Brain microvascular endothelial cell (primary cell): ENCODE measurements at regions not wholly inside any gene's neighbourhood (a gene's known extent, or its start where the extent isn't known, plus 50 kb on each side); places are given as distances from the start of the nearest gene placed in this dataset.

ENCODE experiments used
- DNase-seq: peaks from one replicate; pipeline ENCODE4 v3.0.0-alpha.2; 2020
- H3K27ac ChIP-seq: fragments of 250-450 bp; sonication (Bioruptor Pico); 2 replicates; pipeline ENCODE4 v1.5.1; 2020; ENCODE audit warnings: mild to moderate bottlenecking, moderate library complexity
- H3K27me3 ChIP-seq: fragments of 250-450 bp; sonication (Bioruptor Pico); replicated peaks from 2 replicates; pipeline ENCODE4 v1.5.1; 2020; ENCODE audit warnings: mild to moderate bottlenecking
- H3K36me3 ChIP-seq: fragments of 250-450 bp; sonication (Bioruptor Pico); replicated peaks from 2 replicates; pipeline ENCODE4 v1.5.1; 2020; ENCODE audit warnings: mild to moderate bottlenecking
- H3K4me3 ChIP-seq: 2 replicates; pipeline ENCODE4 v1.5.1; 2011; ENCODE audit warnings: low read depth, mild to moderate bottlenecking, control low read depth, low read length, moderate library complexity
- in situ Hi-C: cut with HindIII; loops from 2 replicates; pipeline ENCODE4 v1.10.0; 2017; ENCODE audit warnings: low sequenced_read_pairs, low pct_ligation_motif_present
- TF ChIP-seq, protein P1 (sequence below): IDR thresholded peaks from 2 replicates; pipeline ENCODE4 v1.5.1; 2011; ENCODE audit warnings: low read depth, mild to moderate bottlenecking, moderate library complexity, low read length, control low read depth, inconsistent platforms; ENCODE audit errors: missing control alignments

DNA sequence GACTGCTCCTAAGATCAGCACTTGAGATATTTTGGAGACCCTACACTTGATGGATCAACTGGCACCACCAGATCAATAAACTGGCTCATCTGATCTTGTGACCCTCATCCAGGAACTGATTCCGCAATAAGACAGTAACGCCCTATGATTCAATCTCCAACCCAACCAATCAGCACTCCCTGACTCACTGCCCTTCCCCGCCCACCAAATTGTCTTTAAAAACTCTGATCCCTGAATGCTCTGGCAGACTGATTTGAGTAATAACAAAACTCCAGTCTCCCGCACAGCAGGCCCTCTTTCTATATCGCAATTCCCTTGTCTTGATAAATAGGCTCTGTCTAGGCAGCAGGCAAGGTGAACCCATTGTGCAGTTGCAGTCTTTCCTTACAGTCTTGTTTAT lies 677.0 kb downstream of the LRRC70 start:
- TF ChIP-seq, protein P1, sequence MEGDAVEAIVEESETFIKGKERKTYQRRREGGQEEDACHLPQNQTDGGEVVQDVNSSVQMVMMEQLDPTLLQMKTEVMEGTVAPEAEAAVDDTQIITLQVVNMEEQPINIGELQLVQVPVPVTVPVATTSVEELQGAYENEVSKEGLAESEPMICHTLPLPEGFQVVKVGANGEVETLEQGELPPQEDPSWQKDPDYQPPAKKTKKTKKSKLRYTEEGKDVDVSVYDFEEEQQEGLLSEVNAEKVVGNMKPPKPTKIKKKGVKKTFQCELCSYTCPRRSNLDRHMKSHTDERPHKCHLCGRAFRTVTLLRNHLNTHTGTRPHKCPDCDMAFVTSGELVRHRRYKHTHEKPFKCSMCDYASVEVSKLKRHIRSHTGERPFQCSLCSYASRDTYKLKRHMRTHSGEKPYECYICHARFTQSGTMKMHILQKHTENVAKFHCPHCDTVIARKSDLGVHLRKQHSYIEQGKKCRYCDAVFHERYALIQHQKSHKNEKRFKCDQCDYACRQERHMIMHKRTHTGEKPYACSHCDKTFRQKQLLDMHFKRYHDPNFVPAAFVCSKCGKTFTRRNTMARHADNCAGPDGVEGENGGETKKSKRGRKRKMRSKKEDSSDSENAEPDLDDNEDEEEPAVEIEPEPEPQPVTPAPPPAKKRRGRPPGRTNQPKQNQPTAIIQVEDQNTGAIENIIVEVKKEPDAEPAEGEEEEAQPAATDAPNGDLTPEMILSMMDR, result no peak
- no peak overlapping the region for H3K4me3 ChIP-seq
- H3K27me3 ChIP-seq, result no peaks in the 10 kb centered on the region
- no peak for DNase-seq
- H3K27ac ChIP-seq, result no peak overlapping the region
- no peaks in the 10 kb centered on the region for H3K36me3 ChIP-seq
- in situ Hi-C loops, result no loop called here

- Histone ChIP-seq H3K36me3 (no peaks in the 10 kb centered on the region), H3K27ac (no peak overlapping the region), H3K4me3 (no peak overlapping the region), H3K27me3 (no peaks in the 10 kb centered on the region)
- in situ Hi-C loops, result no loop called here
- TF ChIP-seq, protein P1, result no peak
- no peak for DNase-seq
Observed at GRCh38 chr5:63250939-63251338, 672.3 kb downstream of the LRRC70 start.

DNA sequence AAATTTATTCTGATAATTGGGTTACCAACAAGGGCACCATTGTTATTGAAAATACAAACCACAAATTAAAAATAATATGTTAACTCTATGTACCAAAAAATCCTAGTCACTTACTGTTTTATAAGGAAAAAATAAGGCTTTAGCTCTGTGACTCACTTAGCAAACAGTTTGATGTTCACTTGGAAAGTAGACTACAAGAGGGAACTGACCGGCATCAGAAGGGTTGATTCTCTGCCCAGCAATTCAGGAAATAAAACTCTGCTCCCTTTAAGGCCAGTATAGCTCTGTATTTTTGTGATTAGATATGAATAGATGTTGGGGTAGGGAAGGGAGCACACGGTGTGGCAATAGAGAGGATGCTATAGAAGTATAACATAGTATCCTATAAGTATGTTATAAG lies 671.3 kb downstream of the LRRC70 start:
- in situ Hi-C loops, result no loop called here
- TF ChIP-seq, protein P1, result no peak
- Histone ChIP-seq H3K27me3 (no peaks in the 10 kb centered on the region), H3K27ac (no peak overlapping the region), H3K36me3 (no peaks in the 10 kb centered on the region), H3K4me3 (no peak overlapping the region)
- no peak for DNase-seq

- TF ChIP-seq, protein P1, result no peak
- H3K27me3 ChIP-seq, result no peaks in the 10 kb centered on the region
- no peaks in the 10 kb centered on the region for H3K36me3 ChIP-seq
- no peak overlapping the region for H3K4me3 ChIP-seq
- no peak overlapping the region for H3K27ac ChIP-seq
- in situ Hi-C loops, result no loop called here
- peak; percentile 31 for DNase-seq
Observed at GRCh38 chr5:63247651-63248050, 669.0 kb downstream of the LRRC70 start.

DNA sequence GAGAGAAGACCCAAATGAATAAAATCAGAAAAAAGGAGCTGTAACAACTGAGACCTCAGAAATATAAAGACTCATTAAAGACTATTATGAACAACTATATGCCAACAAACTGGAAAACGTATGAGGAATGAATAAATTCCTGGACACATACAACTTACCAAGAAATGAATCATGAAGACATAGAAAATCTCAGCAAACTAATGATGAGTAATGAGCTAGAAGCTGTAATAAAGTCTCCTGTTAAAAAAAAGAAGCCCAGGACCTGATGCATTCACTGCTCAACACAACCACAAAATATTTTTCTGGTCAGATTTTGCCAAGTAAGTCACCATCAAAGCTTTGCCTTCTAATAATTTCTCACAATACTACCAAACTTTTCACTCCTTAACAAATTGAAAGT lies 666.7 kb downstream of the LRRC70 start:
- Histone ChIP-seq H3K27ac (no peak overlapping the region), H3K4me3 (no peak overlapping the region), H3K27me3 (no peaks in the 10 kb centered on the region), H3K36me3 (no peaks in the 10 kb centered on the region)
- in situ Hi-C loops, result no loop called here
- TF ChIP-seq, protein P1, result no peak
- DNase-seq, result no peak

DNA sequence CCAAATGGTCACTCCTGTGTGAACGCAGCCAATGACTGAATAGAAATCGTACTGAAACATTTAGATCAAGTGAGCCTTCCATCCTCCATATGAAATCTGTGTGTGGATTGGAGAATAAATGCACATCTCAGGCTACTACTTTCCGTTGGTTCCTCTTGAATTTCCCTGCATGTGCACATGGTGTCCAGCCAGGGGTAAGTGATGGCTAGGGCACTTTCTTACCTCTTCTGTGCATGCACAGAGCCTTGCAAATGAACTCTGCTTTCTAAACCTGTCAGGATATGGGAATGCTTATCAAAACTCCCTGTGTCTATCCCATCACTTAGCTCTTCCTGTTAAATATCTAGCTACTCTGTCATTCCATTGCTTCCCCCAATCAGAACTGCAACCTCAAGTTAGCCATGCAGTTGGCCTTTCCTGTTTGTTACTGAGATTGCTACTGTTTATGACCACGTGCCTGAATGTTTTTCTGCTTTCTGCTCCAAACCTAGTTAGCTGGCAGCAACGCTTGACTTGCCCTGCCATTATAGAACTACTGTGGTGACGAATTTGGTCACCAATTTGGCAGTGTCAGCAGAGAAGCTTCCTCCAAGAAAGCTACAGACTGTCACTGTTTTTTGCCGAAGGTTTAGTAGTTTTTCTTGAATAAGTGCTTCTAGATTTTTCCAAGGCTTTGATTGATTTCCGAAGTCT lies 661.6 kb downstream of the LRRC70 start:
- no peaks in the 10 kb centered on the region for H3K27me3 ChIP-seq
- TF ChIP-seq, protein P1, result no peak

More for the DNA sequence above, 661.6 kb downstream of the LRRC70 start:
- DNase-seq, result no peak
- H3K4me3 ChIP-seq, result no peak overlapping the region
- no peak overlapping the region for H3K27ac ChIP-seq
- in situ Hi-C loops, result no loop called here
- H3K36me3 ChIP-seq, result no peaks in the 10 kb centered on the region
